ENCODE measurements at regions not wholly inside any gene's neighbourhood (a gene's known extent, or its start where the extent isn't known, plus 50 kb on each side); places are given as distances from the start of the nearest gene placed in this dataset.

DNA sequence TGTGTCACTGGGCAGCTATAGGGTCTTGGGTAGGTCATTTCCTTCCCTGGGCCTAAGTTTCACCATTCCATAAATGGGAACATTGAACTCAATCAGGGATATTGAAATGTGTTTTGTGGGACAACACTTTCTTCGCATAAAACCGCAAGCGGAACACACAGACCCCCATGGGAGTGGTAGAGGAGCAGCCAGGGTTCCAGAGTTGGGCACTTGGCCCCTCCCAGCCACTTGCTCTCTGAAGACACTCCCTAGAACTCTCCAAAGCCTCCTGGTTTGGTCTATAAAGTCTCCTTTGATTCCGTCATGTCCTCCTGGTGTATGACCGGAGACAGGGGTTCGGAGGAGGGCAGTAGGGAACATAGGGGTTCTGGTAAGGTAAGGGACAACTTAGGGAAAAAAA is 271.7 kb downstream of the UACA start:
- Histone ChIP-seq H3K4me2 (ENCODE audit: low read length) (no peak overlapping the region), H3K36me3 (ENCODE audit: control insufficient read depth, insufficient read depth, low read length) (no peaks in the 10 kb centered on the region), H3K9ac (no peak overlapping the region), H3K79me2 (no peaks in the 10 kb centered on the region), H3K9me3 (ENCODE audit: control insufficient read depth, low read length) (no peaks in the 10 kb centered on the region), H3K4me3 (ENCODE audit: low read depth, low read length) (no peak overlapping the region), H2AFZ (no peak overlapping the region), H3K27me3 (ENCODE audit: control insufficient read depth, insufficient read depth, low read length) (no peaks in the 10 kb centered on the region), H3K4me1 (no peaks in the 10 kb centered on the region), H3K27ac (no peak overlapping the region)
- TF ChIP-seq, protein P1, sequence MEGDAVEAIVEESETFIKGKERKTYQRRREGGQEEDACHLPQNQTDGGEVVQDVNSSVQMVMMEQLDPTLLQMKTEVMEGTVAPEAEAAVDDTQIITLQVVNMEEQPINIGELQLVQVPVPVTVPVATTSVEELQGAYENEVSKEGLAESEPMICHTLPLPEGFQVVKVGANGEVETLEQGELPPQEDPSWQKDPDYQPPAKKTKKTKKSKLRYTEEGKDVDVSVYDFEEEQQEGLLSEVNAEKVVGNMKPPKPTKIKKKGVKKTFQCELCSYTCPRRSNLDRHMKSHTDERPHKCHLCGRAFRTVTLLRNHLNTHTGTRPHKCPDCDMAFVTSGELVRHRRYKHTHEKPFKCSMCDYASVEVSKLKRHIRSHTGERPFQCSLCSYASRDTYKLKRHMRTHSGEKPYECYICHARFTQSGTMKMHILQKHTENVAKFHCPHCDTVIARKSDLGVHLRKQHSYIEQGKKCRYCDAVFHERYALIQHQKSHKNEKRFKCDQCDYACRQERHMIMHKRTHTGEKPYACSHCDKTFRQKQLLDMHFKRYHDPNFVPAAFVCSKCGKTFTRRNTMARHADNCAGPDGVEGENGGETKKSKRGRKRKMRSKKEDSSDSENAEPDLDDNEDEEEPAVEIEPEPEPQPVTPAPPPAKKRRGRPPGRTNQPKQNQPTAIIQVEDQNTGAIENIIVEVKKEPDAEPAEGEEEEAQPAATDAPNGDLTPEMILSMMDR (IDR thresholded peaks at IDR 0.05) = no peak

DNA sequence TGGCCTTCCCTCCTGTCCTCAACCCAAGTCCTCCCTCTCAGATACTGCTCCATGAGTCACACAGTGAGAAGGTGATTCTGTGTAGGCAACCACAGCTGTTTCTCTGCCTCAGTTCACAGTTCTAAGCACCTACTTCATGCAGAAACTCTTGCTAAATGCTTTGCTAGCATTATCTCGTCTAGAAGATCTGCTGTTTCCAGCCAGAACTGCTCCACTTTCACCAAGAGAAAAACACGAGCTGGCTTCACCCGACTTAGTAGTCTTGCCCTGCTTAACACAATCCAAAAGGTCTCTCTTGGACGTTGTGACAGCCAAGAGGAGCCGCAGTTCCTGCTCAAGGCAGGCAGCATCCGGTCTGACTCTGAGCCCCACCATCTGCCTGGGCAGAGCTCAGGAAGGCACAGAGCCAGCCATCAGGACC is 272.1 kb downstream of the UACA start:
- Histone ChIP-seq H3K79me2 (no peaks in the 10 kb centered on the region), H3K9ac (no peak overlapping the region), H3K9me3 (ENCODE audit: control insufficient read depth, low read length) (no peaks in the 10 kb centered on the region), H3K27me3 (ENCODE audit: control insufficient read depth, insufficient read depth, low read length) (no peaks in the 10 kb centered on the region), H3K4me3 (ENCODE audit: low read depth, low read length) (no peak overlapping the region), H3K4me2 (ENCODE audit: low read length) (no peak overlapping the region), H3K36me3 (ENCODE audit: control insufficient read depth, insufficient read depth, low read length) (no peaks in the 10 kb centered on the region), H2AFZ (no peak overlapping the region), H3K27ac (no peak overlapping the region), H3K4me1 (no peaks in the 10 kb centered on the region)
- TF ChIP-seq, protein P1 (IDR thresholded peaks at IDR 0.05) = no peak

DNA sequence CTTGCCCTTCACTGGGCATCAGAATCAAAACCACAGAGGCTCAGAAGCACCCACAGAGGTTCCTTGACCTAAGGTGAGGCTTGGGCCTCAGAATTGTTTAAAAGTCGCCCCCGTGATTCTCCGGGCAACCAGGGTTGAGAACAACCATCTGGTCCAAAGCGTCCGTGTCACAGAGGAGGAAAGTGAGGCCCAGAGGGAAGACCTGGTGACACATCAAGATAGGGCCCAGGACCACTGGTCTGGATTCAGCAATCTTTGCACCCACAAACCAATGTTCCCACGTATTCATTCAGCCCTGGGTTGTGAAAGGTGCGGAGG is 272.6 kb downstream of the UACA start:
- Histone ChIP-seq H3K4me3 (ENCODE audit: low read depth, low read length) (no peak overlapping the region), H3K9ac (no peak overlapping the region), H3K4me1 (no peaks in the 10 kb centered on the region), H3K9me3 (ENCODE audit: control insufficient read depth, low read length) (no peaks in the 10 kb centered on the region), H3K27ac (no peak overlapping the region), H3K36me3 (ENCODE audit: control insufficient read depth, insufficient read depth, low read length) (no peaks in the 10 kb centered on the region), H3K4me2 (ENCODE audit: low read length) (no peak overlapping the region), H2AFZ (no peak overlapping the region), H3K79me2 (no peaks in the 10 kb centered on the region), H3K27me3 (ENCODE audit: control insufficient read depth, insufficient read depth, low read length) (no peaks in the 10 kb centered on the region)
- TF ChIP-seq, protein P1 (IDR thresholded peaks at IDR 0.05) = no peak

DNA sequence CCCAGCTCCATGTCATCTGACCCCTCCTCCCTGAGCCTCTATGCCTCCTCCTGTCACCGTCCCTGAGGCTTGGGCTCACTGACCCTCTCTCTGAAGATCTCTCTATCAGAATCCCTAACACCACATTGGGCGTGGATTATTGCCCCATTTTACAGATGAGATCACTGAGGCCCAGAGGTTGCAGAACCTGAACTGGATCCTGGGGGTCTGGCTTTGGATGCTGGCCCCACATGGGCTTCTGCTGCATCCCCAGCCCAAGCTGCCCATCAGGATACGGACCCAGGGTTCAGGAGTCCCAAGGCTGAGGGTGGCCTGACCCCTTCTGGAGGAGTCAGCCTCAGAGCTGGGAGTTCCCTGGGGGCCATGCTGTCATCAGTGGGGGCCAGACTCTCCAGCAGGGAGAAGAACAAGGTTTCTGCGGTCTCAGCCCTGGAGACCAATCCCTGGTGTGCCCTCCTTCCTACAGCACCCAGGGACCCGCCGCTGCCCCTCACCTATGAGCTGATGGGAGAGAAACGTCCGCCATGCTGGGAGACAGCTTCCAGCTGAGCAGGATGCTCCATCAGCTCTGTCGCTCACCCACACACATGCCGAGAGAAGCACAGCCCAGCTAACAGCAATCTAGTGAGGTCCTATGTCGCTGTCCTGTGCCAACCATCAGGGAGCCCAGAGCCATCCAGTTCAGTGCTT is 273.1 kb downstream of the UACA start:
- no peak overlapping the region for H3K4me2 ChIP-seq (ENCODE audit: low read length)
- no peaks in the 10 kb centered on the region for H3K9me3 ChIP-seq (ENCODE audit: control insufficient read depth, low read length)
- H3K4me3 ChIP-seq (ENCODE audit: low read depth, low read length) = no peak overlapping the region
- TF ChIP-seq, protein P1 (IDR thresholded peaks at IDR 0.05) = no peak
- H3K79me2 ChIP-seq = no peaks in the 10 kb centered on the region
- no peak overlapping the region for H3K27ac ChIP-seq
- no peaks in the 10 kb centered on the region for H3K27me3 ChIP-seq (ENCODE audit: control insufficient read depth, insufficient read depth, low read length)
- no peaks in the 10 kb centered on the region for H3K4me1 ChIP-seq
- H3K36me3 ChIP-seq (ENCODE audit: control insufficient read depth, insufficient read depth, low read length) = no peaks in the 10 kb centered on the region
- H3K9ac ChIP-seq = no peak overlapping the region
- H2AFZ ChIP-seq = no peak overlapping the region

Data from parathyroid adenoma (tissue), 2 donors.